Cardiac septum (tissue), 1 donor: ENCODE measurements at regions not wholly inside any gene's neighbourhood (a gene's known extent, or its start where the extent isn't known, plus 50 kb on each side); places are given as distances from the start of the nearest gene placed in this dataset.

Source experiments
- DNase-seq: peaks from one replicate; pipeline ENCODE4 v3.0.0-alpha.2; 2020; ENCODE audit warnings: low spot score
- intact Hi-C: fragments of 100-400 bp; cut with DNase I; formaldehyde crosslinking; loops from one replicate; pipeline ENCODE4 v1.14.0; 2022
- donor health status: DM: no; HTN: no; CAD: no.

DNA sequence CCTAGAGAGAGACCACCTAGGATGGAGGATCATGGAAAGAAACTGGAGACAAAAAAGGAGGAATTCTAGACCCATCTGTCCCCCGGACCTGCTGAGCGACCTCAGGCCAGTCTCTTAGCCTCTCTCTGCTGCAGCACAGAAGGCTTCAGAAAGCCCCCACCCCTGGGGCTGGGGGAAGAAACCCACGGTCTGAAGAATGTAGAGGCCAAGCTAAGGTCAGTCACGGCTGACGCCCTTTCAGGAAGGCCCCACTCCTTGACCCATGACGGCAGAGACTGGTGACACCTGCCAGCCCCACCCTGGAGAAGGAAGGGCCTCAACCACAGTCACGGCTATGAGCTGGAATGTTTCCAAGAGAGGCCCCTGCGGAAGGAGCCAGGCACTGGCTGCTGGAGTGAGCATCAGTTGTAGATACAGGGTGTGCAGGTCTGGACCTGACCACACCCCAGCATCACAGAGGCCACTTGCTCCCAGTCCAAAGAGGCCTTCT is 120.5 kb upstream of the BOD1 start:
- no peak for DNase-seq
- intact Hi-C loops: no loop called here

DNA sequence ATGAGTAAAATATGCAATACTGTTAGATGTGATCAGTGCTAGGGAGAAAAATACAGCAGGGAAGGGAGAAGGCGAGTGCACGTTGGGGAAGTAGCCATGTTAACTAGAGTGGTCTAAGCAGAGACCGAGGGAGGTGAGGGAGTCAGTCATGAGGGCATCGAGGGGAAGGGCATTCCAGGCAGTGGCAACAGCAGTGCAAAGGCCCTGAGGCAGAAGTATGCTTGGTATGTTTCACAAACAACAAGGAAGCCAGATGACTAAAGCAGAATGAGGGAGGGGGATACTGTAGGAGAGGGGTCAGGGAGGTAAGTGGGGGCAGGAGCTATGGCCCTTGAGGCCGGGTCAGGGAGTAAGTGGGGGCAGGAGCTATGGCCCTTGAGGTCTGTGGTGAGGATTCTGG is 123.3 kb upstream of the BOD1 start:
- no peak for DNase-seq
- intact Hi-C loops: no loop called here

DNA sequence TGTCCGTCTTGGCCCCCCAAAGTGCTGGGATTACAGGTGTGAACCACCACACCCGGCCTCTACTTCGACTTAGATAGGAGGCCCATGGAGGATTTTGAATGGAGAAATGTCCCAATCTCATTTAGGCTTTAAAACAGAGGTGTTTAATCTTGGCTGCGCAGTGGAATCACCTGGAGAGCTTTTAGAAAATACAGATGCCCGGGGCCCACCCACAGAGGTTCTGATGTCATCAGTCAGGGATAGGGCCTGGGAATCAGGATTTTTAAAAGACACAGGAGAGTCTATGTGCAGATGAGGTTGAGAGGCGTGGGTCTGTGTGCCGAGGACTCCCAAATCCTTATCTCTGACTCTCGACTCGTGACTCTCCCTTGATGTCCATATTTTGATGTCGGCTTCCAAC is 124.0 kb upstream of the BOD1 start:
- intact Hi-C loops: no loop called here
- DNase-seq: no peak

DNA sequence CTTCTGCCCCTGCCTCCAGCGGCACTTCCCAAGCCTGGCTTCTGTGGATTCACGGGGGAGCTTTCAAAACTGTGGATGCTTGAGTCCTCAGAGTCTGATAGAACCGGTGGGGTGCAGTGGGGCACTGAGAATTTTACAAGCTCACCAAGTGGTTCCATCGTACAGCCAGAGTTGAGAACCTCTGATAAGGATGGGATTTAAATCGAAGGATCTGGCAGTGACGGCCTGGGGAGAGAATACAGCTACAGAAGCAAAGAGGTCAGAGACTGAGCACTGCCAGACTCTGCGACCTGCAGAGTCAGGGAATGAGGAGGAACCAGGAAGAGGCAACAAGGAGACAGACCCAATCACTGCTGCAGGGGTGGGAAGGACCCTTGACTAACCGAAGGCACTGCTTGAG is 124.6 kb upstream of the BOD1 start:
- intact Hi-C loops: no loop called here
- DNase-seq: no peak

DNA sequence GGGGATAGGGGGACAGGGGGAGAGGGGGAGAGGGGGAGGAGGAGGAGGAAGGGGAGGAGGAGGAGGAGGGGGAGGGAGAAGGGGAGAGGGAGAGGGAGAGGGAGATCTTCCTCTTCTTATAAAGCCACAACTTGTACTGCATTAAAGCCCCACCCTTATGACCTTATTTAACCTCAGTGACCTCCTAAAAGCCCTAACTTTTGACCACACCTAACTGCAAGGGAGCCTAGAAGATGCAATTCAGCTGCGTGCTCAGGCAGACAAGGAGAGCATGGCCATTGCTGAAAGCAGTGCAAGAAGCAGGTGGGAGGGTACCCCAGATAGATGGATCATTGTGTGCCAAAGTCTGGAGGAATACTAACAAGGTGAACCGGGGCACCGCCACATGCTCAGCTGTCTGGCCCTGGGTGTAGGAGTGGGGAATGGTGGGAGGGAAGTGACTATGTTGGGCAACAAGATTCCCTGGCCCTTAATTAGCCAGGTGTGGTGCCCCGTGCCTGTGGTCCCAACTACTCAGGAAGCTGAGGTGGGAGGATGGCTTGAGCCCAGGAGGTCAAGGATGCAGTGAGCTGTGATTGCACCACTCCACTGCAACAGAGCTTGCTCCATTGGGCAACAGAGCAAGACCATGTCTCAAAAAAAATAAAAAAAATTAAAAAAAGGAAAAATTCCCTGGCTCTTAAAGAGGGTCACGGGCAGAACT is 125.4 kb upstream of the BOD1 start:
- intact Hi-C loops: no loop called here
- no peak for DNase-seq

DNA sequence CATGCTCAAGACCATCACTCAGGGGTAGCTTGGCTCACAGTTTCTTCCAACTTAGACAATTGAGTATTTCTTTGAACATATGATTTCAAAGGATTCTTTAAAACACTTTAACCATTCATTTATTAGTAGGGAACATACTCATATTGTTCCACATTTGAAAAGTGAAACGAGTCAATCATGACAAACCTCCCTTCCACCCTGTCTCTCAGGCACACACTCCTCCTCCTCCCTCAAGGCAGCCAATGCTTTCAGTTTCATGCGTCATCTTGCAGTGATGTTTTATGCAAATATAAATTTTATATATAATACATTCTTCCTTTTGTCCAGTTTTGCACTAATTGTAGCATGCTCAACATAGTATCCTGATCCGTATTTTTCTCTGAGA is 126.0 kb upstream of the BOD1 start:
- DNase-seq: no peak
- intact Hi-C loops: no loop called here

DNA sequence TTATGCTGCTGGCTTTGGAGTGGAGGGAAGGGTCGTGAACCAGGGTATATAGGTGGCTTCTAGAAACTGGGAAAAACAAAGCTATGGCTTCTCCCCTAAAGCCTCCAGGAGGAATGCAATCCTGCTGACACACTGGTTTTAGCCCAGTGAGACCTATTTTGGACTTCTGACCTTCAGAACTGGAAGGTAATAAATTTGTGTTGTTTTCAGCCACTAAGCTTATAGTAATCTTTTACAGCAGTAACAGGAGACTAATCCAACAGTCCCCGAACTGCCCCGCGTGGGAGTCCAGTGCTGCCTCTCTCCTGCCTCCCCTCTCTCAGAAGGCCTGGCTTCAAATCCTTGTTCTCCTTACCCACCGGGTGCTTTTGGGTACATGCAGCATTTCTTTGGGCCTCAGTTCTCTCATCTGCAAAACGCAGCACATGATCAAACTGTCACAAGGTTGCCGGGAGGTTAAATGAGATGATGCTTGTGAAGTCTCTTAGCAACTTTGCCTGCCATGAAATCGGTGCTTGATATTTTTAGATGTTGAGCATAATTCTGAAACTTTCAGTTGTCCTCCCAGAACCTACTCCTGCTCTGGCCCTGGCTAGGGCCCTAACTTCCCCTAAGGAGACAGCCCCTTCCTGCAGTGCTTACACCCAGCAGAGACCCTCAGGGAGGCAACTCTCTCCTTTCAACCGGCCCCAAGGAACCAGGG is 127.3 kb upstream of the BOD1 start:
- no peak for DNase-seq
- intact Hi-C loops: no loop called here

DNA sequence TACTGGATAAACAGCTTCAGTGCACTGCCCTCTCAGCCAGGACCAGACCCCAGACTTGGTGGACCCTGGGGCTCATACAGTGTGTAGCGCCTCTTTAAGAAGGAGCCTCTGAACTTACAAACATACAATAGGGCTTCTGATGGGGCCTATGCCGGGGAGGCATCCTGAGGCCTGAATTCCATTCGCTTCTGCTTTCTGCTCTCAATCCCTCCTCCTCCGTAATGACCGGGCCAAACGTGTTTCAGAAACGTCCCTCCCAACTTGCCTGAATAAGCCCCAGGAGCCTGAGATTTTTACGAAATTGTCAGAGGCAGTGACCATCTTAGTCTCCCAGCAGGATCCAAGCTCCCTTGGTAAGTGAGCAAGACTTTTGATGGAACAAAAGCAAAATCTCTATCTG is 128.1 kb upstream of the BOD1 start:
- intact Hi-C loops: no loop called here

DNA sequence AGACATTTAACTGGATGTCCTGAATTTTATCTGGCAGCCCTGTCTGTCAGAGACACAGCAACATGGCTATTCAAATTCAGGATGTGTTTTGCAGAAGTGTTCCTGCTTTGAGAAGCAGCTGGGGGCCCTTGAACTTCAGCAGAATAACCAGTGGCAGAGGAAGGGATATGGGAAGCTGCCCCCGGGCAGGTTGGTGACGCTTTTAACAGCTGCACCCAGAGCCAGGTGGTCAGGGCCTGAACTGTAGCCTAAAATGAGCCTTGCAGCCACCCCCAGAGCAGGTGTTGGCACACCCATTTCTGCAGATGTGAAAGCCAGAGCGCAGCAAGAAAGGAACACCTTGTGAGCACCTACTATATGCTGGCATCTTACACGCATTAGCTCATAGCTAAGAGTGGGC is 128.7 kb upstream of the BOD1 start:
- DNase-seq: peak; percentile 59
- intact Hi-C loops: no loop called here

More for the DNA sequence above, 128.1 kb upstream of the BOD1 start:
- peak; percentile 19 for DNase-seq

DNA sequence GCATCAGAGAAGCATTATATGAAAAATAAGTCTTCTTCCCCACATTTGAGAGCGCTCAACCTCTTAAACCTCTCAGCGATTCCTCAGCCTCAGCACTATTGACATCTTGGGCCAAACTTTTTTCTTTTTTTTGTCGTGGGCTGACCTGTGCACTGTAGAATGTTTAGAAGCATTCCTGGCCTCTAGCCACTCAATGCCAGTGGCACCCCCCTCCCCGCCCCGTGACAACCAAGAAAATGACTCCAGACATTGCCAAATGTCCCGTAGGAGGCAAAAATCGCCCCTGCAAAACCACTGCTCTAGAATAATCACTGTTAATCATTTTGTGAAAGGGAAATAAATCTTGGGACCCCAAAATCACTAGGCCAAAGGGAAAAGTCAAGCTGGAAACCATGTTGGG is 129.1 kb upstream of the BOD1 start:
- intact Hi-C loops: no loop called here
- no peak for DNase-seq

DNA sequence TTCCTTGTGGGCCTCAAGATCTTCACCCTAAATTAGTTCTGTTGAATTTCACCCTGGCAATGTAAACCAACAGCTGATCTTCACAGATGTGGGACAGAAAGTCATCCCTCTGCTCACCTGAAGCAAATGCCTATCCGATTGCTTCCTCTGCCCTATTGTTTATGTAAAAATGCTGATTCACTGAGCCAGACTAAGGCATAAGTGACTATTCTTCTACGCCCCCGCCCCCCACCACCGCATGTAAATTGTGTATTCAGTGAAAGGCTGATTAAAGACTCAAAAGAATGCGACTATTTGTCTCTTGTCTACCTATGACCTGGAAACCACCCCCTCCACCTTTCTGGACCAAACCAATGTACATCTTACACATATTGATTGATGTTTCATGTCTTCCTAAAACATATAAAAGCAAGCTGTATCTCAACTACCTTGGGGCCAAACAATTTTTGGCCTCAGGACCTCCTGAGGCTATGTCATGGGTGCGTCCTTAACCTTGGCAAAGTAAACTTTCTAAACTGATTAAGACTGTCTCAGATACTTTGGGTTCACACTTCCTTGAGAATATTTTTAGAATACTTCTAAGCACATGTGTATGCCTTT is 129.7 kb upstream of the BOD1 start:
- no peak for DNase-seq
- intact Hi-C loops: no loop called here

DNA sequence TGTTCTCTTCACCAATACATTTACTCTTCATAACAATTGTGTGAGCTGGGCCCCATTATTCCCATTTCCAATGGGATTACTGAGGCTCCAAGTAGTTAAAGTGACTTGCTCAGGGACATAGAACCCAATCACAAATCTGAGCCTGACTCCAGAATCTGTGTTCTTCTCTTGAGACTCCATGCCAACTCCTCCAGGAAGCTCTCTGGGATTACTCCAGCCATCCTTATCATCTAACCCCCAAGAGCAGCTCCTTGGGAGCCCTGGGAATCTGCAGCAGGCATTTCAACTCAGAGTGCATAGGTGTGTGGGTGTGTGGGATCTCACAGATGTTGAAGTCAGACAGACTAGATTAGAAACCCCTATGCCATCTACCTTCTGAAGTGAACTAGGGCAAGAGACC is 131.4 kb upstream of the BOD1 start:
- intact Hi-C loops: no loop called here
- DNase-seq: no peak

DNA sequence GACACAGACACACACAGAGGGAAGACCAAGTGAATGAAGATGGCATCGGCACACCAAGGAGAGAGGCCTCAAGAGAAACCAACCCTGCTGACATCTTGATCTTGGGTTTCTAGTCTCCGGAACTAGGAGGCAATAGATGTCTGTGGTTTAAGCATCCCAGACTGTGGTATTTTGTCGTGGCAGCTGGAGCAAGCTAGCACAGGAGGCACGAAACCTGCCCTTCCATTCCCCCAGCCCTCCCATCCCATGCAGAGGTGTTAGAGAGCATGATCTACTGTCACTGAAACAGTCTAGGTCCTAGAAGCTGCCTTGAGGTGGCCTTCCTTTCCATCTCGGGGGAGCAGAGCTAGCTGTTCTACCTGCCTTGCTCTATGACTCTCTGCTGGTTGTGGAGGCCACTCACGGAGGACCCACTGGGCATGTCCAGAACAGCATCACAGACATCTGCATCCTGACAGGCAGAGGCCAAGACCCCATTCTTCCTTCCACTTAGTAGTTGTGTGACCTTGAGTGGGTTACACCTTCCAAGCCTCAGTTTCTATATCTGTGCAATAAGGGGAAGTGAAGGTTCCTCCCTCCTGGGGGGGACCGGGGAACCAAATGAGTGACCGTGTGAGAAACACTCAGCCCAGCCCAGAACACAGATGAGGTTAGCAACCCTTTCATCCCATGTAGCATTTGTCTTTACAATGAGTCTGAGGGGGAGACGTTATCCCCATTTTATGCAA is 134.3 kb upstream of the BOD1 start:
- intact Hi-C loops: no loop called here
- DNase-seq: no peak

DNA sequence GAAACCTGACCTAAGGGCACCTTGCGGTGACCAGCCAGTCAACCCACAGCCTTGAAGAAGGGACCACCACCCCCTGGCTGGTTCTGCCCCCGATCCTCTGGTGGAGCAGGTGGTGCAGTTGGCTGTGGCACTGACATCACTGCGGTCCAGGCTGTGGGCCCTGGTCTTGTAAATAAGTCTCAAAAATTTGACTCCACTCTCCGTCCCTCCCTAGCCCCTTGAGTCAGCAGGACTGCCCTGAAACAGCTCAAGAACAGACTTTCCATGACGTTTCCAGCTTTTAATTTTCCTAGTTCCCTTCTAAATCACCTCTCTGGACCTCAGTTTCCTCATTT is 134.8 kb upstream of the BOD1 start:
- intact Hi-C loops: no loop called here
- no peak for DNase-seq

DNA sequence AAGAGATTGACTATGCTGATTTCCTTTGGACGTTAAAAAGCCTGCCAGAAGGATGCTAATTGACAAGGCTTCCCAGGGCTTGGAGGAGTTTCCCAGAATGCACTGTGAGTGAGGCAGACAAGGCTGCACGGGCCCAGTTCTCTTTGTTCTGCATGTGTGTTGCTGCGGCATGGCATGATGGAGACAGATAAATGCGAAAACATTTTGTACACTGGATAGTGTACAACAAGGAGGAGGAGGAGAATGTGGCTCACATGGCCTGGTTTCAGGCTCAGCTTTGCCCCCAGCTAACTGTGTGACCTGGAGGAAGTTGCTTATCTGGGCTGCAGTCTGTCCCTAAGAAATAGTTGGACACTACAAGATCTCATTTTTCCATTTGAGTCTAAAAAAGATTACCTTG is 135.5 kb upstream of the CPEB4 start:
- DNase-seq: no peak
- intact Hi-C loops: no loop called here

DNA sequence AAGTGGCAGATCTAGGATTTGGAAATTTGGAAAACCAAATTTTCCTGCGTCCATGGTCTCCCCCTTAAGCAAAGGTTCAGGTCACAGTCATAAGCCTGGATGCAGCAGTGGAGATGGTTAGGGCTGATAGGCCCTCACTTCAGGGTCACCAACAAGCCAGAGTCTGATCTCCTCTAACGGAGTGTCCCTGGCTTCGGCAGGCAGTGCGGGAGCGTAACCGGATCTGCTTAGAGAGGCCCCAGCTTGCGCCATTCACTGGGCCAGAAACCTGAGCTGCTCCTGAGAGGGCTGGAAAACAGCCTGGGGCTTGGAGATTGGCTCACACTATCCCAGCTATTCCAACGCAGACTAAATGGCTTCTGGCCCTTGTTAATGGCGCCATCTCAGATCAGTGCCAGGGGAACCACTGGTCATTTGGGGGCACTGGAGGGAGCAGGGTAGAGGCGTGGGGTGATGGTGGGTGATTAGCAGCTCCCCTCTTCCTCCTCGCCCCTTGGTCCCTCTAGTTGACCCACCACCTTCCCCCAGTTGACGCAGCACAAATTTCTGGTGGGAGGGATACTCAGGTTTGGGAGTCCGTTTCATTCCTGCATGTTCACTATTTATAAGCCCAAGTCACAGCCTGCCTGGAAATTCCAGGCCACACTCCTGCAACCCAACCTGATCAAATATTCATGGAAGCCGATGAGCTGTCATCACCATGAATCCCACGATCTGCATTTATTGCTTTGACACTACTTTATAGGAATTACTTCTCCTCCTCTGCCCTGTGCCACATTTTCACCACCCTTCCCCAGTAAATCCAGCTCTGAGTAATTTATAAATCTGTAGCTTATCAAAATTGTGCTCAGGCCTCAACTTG is 134.6 kb upstream of the CPEB4 start:
- no peak for DNase-seq
- intact Hi-C loops: no loop called here

DNA sequence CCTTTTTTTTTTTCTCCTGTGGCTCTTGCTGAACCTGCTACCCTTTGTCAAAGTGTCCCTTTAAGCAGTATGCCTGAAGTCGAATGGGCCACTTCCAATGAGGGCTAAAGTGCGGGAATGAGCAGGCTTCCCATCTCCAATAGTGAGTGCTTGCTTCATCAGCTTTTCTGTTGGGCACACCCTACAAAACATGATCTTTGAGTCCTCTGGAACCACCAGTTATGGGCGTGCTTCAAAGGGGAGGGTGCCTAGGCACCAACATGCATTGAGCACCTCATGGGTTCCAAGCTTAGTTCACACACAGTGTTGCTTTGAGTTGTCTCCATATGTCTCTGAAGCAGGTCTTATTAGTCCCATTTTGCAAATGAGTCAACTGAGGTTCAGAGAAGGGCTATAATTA is 132.8 kb upstream of the CPEB4 start:
- DNase-seq: no peak
- intact Hi-C loops: no loop called here

DNA sequence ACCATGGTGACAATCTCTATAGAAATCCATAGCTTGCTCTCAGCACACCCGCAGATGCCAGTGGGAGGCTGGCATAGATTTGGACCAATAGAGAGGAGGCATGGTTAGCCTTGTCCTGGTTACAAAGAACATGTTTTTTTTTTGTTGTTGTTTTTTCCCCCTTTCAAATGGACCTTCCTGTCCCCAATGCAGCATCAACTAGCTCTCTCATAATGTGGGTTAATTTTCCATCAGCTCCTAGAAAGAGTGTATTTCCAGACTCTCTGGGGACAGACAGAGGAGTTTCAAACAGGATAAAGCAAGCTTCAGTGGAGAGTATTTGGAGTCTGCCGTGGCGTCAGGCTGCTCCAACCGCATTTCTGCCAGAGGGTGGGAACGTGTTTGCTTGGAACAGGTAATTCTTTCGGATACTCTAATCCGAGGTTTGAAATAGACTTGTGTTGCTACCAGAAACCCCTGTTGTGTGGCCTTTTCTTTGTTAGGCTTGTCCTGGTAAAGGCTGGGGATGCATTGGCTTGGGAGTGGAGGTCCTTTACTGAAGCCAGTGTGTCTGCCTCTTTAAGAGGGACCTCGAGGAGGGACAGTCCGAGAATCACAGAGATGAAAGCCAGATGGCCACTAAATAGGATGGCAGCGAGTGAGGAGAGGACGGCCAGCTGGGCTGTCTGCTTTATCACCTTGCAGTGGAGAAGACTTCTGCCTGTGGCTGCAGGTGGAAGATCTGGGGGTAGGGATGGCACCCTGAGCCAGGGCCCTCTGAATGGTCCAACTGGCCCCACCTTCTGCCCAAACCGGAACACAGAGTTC is 130.5 kb upstream of the CPEB4 start:
- no peak for DNase-seq
- intact Hi-C loops: no loop called here

DNA sequence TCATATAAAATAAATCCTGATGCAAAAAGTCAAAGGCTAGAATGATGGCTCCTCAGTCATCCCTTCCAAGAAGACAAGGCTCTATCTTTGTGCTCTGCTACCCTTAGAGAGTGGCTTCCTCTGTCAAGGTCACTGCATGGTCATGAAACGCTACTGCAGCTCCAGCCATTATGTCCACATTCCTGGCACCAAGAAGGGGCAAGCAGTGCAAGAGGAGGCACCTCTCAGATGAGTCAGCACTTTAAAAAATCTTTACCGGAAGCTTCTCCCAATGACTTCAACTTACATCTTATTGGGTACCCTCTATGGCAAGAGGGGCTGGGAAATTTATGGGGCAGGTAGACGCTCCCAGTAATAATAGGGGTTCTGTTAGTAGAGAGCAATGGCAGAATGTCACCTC is 129.5 kb upstream of the CPEB4 start:
- DNase-seq: no peak
- intact Hi-C loops: no loop called here
